ENCODE measurements at regions not wholly inside any gene's neighbourhood (a gene's known extent, or its start where the extent isn't known, plus 50 kb on each side); places are given as distances from the start of the nearest gene placed in this dataset.

DNA sequence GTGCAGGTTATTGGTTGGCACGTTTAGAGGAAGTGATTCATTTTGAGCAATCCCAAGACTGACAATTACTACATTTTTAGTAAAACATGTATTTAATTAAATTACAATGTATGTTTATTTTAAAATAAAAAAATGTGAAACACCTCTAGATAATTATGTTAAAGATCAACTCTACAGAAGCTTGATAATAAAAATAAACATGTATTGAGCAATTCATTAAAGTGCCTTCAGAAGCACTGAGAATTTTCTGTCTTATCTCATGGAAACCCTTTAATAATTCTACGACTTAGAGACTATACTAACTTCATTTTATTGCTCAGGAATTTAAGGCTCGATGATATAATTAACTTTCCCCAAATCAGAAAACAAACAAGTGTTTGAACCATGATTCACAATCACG lies 208.0 kb upstream of the BRINP3 start:
- ChIA-PET RAD21 (ENCODE audit: unreplicated experiment) (no interaction called here), SMC1A (ENCODE audit: uncharacterized antibody, unreplicated experiment) (interaction anchor here (1.6 kb wide), 1 partner anchor 18 kb away, joined by 7 read pairs; no protein-coding TSS in a partner anchor), CTCF (no interaction called here), POLR2A (no interaction called here)
- Histone ChIP-seq H3K27ac (ENCODE audit: control insufficient read depth, insufficient read depth) (no peak overlapping the region), H4K20me1 (ENCODE audit: control insufficient read depth, insufficient read depth) (no peaks in the 10 kb centered on the region), H3K9me3 (replicated peaks; ENCODE audit: control insufficient read depth, insufficient read depth, low read length) (no peaks in the 10 kb centered on the region), H3K36me3 (ENCODE audit: control insufficient read depth in 2 of 2, insufficient read depth in 2 of 2, low read length in 1 of 2) (no peaks in the 10 kb centered on the region), H3K4me2 (ENCODE audit: control insufficient read depth, insufficient read depth) (no peak overlapping the region), H3K79me2 (ENCODE audit: control insufficient read depth, insufficient read depth, low read length) (no peaks in the 10 kb centered on the region), H3K9ac (ENCODE audit: control insufficient read depth, insufficient read depth, low read length) (no peak overlapping the region), H3K4me3 (no peak overlapping the region), H2AFZ (ENCODE audit: control insufficient read depth, low read depth, low read length) (no peak overlapping the region), H3K4me1 (ENCODE audit: control insufficient read depth, insufficient read depth, low read length) (no peaks in the 10 kb centered on the region), H3K27me3 (replicated peaks in 1 of 2; ENCODE audit: control insufficient read depth in 2 of 2, insufficient read depth in 2 of 2, low read length in 1 of 2) (no peaks in the 10 kb centered on the region)
- intact Hi-C loops (cut with micrococcal nuclease; ENCODE audit: unreplicated experiment), result no loop called here
- FAIRE-seq (no peak), DNase-seq (ENCODE audit: low read depth, low spot score) (no peak), ATAC-seq (no peak)
- 37% methylated on average over 4 of the region's 4 CpGs for WGBS (ENCODE audit: insufficient coverage, insufficient replicate concordance, low lambda C conversion rate, missing lambda C conversion rate)
- in situ Hi-C loops (cut with MboI), result no loop called here
- BruUV-seq (replicated peaks), result no TSS peak
- no peak for TF ChIP-seq MXI1 (IDR thresholded peaks at IDR 0.05; ENCODE audit: low read depth, low read length)
- TF ChIP-seq HCFC1 (IDR thresholded peaks at IDR 0.05; ENCODE audit: low read length), result no peak
- no peak for TF ChIP-seq IKZF2 (IDR thresholded peaks at IDR 0.05)
- TF ChIP-seq, protein P1, sequence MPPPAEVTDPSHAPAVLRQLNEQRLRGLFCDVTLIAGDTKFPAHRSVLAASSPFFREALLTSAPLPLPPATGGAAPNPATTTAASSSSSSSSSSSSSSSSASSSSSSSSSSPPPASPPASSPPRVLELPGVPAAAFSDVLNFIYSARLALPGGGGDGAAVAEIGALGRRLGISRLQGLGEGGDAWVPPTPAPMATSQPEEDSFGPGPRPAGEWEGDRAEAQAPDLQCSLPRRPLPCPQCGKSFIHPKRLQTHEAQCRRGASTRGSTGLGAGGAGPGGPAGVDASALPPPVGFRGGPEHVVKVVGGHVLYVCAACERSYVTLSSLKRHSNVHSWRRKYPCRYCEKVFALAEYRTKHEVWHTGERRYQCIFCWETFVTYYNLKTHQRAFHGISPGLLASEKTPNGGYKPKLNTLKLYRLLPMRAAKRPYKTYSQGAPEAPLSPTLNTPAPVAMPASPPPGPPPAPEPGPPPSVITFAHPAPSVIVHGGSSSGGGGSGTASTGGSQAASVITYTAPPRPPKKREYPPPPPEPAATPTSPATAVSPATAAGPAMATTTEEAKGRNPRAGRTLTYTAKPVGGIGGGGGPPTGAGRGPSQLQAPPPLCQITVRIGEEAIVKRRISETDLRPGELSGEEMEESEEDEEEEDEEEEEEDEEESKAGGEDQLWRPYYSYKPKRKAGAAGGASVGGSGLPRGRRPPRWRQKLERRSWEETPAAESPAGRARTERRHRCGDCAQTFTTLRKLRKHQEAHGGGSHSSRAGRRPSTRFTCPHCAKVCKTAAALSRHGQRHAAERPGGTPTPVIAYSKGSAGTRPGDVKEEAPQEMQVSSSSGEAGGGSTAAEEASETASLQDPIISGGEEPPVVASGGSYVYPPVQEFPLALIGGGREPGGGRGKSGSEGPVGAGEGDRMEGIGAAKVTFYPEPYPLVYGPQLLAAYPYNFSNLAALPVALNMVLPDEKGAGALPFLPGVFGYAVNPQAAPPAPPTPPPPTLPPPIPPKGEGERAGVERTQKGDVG (CRISPR knock-in tag; IDR thresholded peaks at IDR 0.05), result no peak
- TF ChIP-seq SIN3A (IDR thresholded peaks at IDR 0.05; ENCODE audit: low read depth, low read length), result no peak
- TF ChIP-seq, protein P2, sequence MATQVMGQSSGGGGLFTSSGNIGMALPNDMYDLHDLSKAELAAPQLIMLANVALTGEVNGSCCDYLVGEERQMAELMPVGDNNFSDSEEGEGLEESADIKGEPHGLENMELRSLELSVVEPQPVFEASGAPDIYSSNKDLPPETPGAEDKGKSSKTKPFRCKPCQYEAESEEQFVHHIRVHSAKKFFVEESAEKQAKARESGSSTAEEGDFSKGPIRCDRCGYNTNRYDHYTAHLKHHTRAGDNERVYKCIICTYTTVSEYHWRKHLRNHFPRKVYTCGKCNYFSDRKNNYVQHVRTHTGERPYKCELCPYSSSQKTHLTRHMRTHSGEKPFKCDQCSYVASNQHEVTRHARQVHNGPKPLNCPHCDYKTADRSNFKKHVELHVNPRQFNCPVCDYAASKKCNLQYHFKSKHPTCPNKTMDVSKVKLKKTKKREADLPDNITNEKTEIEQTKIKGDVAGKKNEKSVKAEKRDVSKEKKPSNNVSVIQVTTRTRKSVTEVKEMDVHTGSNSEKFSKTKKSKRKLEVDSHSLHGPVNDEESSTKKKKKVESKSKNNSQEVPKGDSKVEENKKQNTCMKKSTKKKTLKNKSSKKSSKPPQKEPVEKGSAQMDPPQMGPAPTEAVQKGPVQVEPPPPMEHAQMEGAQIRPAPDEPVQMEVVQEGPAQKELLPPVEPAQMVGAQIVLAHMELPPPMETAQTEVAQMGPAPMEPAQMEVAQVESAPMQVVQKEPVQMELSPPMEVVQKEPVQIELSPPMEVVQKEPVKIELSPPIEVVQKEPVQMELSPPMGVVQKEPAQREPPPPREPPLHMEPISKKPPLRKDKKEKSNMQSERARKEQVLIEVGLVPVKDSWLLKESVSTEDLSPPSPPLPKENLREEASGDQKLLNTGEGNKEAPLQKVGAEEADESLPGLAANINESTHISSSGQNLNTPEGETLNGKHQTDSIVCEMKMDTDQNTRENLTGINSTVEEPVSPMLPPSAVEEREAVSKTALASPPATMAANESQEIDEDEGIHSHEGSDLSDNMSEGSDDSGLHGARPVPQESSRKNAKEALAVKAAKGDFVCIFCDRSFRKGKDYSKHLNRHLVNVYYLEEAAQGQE (IDR thresholded peaks at IDR 0.05; ENCODE audit: low read depth, low read length), result no peak
- no peak for TF ChIP-seq BHLHE40 (IDR thresholded peaks at IDR 0.05; ENCODE audit: borderline replicate concordance in 1 of 2, low read depth in 2 of 2, low read length in 1 of 2)
- no peak for TF ChIP-seq ESRRA (IDR thresholded peaks at IDR 0.05; ENCODE audit: low read length)
- no peak for TF ChIP-seq MYB (IDR thresholded peaks at IDR 0.05; ENCODE audit: borderline replicate concordance, low read depth, low read length)
- TF ChIP-seq, protein P3, sequence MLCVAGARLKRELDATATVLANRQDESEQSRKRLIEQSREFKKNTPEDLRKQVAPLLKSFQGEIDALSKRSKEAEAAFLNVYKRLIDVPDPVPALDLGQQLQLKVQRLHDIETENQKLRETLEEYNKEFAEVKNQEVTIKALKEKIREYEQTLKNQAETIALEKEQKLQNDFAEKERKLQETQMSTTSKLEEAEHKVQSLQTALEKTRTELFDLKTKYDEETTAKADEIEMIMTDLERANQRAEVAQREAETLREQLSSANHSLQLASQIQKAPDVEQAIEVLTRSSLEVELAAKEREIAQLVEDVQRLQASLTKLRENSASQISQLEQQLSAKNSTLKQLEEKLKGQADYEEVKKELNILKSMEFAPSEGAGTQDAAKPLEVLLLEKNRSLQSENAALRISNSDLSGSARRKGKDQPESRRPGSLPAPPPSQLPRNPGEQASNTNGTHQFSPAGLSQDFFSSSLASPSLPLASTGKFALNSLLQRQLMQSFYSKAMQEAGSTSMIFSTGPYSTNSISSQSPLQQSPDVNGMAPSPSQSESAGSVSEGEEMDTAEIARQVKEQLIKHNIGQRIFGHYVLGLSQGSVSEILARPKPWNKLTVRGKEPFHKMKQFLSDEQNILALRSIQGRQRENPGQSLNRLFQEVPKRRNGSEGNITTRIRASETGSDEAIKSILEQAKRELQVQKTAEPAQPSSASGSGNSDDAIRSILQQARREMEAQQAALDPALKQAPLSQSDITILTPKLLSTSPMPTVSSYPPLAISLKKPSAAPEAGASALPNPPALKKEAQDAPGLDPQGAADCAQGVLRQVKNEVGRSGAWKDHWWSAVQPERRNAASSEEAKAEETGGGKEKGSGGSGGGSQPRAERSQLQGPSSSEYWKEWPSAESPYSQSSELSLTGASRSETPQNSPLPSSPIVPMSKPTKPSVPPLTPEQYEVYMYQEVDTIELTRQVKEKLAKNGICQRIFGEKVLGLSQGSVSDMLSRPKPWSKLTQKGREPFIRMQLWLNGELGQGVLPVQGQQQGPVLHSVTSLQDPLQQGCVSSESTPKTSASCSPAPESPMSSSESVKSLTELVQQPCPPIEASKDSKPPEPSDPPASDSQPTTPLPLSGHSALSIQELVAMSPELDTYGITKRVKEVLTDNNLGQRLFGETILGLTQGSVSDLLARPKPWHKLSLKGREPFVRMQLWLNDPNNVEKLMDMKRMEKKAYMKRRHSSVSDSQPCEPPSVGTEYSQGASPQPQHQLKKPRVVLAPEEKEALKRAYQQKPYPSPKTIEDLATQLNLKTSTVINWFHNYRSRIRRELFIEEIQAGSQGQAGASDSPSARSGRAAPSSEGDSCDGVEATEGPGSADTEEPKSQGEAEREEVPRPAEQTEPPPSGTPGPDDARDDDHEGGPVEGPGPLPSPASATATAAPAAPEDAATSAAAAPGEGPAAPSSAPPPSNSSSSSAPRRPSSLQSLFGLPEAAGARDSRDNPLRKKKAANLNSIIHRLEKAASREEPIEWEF (IDR thresholded peaks at IDR 0.05; ENCODE audit: insufficient replicate concordance, low read depth, low read length), result no peak
- no peak for TF ChIP-seq NFXL1 (IDR thresholded peaks at IDR 0.05; ENCODE audit: borderline replicate concordance)
- no peak for TF ChIP-seq MTA2 (IDR thresholded peaks at IDR 0.05; ENCODE audit: low read depth)
- no peak for TF ChIP-seq NBN (IDR thresholded peaks at IDR 0.05)
- no peak for TF ChIP-seq ZNF622 (IDR thresholded peaks at IDR 0.05)

All from GM12878 (cell line).